HG03280 (cell line): ENCODE measurements at regions not wholly inside any gene's neighbourhood (a gene's known extent, or its start where the extent isn't known, plus 50 kb on each side); places are given as distances from the start of the nearest gene placed in this dataset.

Source experiments
- ATAC-seq: cut with Tn5 transposase; IDR thresholded peaks from one replicate; pipeline ENCODE4 v1.9.1; 2021; ENCODE audit warnings: mild to moderate bottlenecking, moderate library complexity; ENCODE audit not compliant: unreplicated experiment

DNA sequence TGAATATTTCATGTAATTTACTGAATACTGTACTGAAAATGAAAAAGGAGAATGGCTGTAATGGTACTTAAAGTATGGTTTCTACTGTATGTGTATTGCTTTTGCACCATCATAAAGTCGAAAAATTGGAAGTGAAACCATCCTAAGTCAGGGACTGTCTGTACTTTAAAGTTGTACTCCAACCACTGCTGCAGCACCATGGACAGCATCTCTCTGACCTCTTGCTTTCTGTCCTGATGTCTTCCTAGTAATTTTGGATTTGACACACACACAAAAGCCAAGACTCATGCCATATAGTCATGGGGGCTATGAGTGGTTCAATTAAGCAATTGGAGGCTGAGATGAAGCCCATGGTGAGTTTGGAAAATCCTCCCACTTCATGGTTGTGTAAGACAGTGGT is 256.3 kb upstream of the PKDCC start:
- no peak for ATAC-seq

DNA sequence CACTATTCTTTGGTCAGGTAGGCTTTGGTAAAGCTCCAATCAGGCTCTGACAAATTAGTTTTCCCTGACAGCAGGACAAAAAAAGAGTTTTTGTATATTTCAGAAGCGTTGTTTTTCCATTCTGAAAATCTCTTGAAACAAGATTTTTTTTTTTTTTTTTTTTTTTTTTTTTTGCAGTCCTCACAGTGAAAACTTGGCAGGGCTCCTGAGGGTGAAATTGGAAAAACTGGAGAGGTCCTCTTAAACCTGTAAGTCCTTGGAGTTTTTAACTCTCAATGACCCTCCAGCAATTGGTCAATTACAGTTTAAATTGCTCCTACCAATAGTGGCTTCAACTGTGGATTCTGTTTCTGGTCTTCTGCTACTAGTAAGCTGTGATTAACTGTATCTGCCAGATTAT is 244.5 kb upstream of the PKDCC start:
- no peak for ATAC-seq

DNA sequence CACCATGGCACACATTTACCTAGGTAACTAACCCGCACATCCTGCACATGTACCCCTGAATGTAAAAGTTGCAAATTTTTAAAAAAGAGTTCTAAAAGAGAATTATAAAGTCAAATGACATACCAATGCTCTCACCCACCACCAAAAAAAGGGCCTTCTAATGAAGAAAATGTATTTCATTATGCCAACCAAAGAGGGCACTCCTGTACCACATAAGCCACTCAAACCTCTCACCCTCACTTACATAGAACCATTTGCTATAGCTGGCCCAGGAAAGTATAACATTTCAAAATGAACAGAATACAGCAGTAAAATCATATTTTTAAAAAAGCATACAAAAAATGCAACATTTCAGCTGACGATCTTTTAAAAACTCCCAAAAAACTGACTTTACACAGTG is 241.5 kb upstream of the PKDCC start:
- no peak for ATAC-seq

DNA sequence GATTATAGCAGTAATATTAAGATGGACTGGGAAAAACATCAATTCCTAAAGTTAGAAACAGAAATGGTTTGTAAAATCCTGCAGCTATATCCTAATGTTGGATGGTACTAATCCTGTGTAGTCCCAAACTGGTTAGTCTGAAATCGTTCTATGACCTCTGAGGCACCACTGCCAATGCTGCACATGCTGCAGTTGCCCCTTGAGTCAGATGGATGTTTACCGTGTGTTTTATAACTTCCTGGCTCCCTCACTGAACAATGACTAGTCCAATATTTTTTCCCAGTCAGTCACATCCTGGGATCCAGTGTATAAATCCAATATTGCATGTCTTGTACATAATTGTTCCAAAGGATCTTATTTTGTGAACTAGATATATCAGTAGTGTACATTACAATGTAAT is 226.7 kb upstream of the PKDCC start:
- ATAC-seq: no peak

DNA sequence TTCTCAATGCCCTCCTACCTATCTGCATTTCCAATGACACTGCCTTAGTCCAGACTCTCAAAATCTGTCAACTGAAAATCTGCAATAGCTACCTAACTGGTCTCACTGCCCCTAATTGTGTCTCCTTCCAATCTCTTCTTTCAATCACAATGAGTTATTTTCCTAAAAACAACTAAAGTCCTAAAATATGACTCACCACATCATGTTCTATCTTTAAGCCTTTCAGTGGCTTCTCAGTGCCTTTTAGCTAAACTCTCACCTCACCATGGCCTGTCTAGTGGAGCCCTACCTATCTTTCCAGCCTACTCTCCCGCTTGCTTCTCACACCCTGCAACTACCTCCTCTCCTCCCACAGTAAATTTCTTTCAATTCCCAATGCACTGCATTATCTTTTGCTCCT is 220.9 kb upstream of the PKDCC start:
- ATAC-seq: no peak

DNA sequence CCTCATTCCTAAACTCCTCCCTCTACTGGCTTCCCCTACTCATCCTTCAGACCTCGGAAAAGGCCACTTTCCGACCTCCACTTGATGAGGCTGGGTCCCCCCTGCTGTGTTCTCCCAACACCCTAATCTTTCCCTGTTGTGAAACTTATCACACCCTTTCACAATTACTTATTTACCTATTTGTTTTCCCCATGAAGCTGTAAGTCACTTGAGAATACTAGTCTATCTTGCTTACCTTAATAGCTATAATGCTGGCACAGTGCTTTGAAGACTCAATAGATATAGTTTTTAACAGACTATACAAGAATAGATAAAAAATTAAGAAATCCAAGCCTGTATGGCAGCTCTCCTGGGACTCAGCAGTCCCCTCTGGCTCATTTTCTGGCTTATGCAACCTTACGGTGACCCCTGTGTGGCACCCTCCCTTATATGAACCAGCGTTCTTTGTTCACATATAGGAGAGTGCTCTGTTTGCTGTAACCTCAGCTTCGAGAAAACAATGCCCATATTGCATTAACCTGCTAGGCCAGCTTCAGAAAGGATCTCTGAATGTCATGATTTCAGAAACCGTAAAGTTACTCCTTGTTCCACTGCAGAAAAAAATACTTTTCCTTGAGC is 220.4 kb upstream of the PKDCC start:
- no peak for ATAC-seq

DNA sequence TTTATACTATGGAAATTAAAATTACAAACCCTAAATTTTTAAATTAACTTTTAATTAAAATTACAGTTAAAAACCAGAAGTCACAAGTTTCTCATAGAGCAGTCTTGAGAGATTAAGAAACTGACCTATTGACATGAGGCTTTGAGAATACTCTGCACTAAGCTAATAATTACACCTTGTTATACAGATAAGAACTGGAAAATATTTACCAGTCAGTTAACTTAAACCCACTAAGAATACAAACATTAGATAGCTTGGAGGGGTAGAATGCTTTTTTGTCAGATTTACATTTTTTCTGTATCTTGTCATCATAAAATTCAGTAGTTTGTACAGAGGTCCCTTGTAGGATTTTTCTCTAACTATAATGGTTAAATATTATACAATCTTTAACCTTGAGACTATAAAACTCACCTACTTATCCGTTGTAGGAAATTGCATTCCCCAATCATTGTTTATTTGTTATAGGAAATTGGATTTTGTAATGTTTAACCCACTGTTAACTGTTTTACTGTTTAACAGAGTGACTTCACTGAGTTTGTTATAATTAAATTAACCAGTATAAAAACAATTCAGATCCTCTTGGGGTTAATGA is 219.7 kb upstream of the PKDCC start:
- no peak for ATAC-seq

DNA sequence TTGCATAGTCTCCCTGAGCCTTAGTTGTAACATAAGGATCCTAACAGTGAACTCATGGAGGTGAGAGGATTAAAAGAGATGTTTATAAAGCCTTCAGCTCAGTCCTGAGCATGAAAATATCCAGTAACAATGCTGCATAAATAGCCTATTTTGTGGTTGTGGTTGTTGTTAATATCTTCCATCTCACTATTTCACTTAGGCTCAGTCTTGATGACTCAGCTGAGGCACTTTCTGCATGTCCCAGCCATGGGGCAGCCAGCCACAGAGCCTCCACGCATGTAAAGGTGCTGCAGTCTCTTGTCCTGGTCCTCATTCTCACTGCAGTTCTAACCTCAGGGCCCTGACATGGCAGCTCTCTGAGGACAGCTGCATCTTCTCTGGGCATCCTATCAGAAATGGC is 218.8 kb upstream of the PKDCC start:
- no peak for ATAC-seq

DNA sequence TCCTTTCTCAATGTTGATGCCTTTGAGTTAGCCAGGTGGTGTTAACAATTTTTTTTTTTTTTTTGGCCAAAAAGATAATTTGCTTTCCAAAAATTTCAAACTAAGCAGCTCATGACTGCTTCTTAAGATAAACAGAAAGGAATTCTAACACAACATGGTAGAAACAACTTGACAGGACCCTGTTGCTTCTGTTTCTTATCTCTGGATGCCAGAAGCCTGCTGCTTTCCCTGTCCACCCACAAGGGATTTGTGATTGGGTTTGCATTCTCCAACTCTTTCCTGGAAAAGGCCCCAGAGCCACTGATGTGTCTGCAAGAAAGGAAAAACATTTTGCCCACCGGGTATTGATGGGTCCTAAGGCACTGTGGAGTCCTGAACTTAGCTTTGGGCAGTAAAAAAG is 217.2 kb upstream of the PKDCC start:
- ATAC-seq: no peak

DNA sequence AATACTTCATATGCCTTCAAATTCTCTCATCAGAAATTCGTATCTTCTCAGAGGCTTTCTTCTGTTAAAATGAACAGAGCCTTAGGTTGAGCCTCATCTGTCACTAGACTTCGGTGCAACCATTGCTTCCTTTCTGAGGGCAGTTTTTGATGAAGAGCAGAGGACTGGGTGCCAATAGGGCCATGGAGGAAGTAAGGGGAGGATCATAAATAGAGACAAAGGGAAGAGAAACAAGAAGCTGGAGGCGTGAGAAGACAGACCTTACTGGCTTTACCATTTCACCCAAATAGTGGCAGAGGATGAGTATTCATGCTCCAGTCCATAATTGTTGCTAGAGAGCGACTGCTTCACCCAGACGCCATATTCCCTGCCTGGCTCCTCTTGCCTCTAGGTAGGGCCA is 215.6 kb upstream of the PKDCC start:
- ATAC-seq: no peak

DNA sequence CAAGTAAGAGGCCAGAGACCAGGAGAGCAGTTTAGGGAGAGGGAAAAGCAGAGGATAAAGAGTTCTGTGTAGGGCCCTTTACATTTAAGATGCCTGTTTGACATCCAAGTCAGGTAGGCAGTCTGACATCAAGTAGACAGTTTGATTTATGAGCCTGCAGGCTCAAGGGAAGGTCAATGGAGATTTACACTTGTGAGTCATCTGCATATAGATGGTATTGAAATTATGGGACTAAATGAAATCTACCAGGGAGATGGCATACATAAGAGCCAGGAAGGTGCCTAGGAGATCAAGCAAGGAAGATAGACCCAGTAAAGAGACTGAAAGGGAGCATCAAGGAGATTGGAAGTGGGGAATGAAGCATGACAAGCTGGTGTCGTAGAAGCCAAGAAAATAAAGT is 212.4 kb upstream of the PKDCC start:
- ATAC-seq: no peak

DNA sequence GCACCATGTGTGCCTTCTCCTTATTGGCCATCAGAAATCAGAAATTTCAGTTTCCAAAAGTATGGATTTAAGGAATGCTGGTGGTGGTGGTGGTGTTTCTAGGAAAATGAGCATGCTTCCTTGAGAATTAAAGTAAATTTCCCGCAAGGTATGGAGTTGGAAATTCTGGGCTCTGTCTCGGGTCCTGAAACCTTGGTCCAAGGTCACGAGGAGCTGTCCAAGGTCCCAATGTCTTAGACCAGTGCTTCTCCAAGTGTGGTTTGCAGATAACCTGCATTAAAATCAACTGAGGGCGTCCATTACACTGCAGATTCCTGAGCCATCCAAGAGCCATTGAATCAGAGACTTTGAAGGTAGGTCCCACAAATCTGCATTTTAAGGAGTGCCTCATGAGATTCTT is 210.9 kb upstream of the PKDCC start:
- ATAC-seq: no peak

DNA sequence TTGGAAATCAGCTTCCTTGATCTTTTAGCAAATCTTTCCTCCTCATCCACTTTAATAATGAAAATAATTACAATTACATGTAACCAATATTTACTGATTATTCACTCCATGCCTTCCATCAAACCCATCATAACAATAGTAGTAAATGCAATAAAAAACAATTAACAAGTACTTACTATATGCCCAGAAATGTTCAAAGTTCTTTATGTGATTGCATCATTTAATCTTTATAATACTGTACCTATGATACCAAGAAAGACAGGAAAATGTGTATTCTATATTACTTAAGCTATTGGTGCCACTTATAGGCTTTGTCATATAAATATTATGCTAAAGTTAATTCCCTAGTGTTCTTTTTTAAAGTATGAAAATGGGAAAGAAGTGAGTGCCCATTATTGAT is 210.2 kb upstream of the PKDCC start:
- no peak for ATAC-seq

DNA sequence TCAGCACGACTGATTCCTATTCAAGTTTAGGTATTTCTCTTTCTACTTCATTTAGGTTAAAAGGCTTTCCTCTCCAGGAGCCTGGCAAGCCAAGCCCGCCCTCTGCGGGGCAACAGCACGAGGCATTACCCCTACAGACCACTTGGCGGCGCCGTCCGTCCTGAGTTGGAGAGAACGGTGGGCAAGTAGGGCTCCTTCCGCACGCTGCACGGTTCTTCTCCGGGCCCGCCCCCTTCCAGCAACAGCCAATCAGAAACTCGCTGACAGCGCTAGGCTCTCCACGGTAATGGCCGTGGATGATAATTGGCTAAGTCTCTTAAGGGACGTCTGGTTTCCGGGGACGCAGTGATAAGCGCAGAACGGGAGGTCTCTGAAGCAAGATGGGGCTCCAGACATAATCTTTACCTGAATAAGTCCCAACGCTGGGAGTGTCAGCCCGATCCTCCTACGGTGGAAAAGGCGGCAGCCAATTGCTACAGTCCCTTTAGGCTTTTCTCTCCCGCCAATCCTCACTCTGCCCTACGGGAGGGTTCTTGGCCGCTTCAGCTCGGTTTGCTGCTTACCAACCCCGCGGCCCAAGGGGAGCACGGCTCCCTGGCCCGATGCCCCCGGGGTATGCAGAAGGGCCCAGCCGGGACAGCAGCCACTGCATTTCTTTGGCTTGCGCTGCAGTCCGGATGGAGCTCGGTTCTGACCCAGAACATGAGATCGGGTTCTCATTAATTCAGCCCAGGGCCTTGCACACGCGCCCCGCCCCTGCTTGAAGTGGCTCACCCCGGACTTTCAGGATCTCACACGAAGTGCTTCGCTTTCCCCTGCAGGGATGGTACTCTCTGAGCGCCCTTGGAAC is 206.9 kb upstream of the PKDCC start:
- ATAC-seq: peak; percentile 100

DNA sequence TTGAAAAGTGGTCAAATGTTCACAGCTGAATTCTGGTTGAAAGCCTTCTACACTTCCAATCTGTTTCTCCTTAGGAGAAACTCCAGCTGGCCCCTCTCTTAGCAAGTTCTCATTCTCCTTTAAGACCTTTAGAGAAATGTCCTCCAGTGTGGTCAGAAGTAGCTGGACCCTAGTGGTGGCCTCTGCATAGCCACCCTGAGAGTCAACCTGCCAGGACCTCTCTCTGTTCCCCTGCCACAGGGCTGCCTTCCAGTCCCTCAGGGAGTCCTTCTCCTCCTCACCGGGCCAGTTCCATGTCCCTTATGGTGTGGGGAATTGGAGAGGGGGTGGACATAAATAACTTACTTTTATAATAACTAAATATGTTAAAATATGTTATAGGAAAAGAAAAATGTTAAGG is 200.9 kb upstream of the PKDCC start:
- ATAC-seq: no peak

DNA sequence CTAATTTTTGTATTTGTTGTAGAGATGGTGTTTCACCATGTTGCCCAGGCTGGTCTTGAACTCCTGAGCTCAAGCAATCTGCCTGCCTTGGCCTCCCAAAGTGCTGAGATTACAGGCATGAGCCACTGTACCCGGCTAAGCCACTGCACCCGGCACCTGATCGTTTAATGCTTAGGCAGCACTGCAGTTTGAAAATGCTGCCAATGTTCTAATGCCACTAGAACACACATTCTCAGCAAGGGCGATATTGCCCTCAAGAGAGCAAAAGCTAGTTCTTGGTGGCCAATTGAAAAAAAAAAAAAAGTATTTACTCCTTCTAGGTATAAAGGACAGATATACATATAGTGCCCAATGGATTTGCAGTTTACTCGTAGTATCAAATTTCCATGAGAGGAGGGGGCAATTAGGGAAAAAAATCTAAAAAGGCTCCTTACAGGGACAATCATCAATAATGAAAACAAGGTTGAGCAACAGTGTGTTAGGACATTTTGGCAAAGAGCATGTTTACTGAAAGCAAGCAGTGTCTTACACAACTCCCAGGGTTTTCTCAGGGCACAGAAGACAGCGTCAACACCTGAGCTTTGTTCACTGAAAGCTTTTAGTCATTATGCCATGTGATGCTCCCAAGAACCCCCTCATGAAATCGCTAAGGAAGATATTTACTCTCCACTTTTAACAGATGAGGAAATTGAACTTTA is 199.9 kb upstream of the PKDCC start:
- no peak for ATAC-seq

DNA sequence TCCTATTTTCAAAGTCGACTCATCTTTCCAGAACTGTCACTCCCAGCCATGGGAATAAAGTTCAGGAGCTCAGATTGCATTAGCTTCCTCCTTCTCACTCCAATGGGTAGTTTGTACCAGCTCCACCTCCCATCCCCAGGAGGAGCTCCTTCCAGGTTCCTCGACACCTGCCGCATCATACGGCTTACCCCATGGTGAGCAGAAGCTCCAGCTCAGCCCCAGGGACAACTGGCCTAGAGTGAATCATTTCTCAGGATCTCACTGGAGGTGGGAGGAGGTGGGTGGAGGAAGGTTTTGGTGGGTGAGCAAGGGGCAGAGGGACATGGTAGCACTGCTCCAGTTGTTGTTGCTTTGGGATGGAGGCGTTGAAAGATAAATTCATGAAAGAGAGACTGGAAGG is 196.3 kb upstream of the PKDCC start:
- no peak for ATAC-seq

DNA sequence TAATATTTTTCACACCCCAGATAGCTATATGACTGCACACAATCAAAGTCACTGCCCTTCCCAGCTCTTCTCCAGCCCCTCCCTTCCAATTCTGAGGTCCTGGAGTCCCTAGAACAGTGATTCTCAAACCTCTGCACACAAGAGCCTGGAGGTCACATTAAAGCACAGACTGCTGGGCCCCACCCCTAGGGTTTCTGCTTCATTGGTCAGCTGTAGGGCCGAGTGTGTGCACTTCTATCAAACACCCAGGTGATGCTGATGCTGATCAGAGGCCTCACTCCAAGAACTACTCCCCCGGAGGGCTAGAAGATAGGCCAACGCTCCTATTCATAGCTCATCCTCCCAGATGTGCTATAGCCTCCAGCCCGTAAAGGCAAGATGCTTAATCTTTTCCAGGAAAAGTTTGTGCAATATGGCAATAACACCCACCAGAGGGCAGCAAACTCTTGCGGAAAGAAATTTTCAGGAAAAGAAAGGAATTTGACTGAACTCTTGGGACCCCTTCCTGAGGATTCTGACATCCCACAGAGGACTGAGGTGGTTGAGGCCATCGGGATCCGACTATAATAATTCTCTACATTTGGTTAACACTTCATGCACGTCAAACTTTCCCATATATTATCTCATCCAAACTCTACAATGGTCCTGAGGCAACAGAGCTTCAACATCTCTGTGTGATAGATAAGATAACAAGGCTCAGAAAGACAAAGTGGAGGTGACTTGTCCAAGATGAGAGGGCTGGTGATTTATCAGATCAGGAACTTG is 194.2 kb upstream of the PKDCC start:
- ATAC-seq: no peak

DNA sequence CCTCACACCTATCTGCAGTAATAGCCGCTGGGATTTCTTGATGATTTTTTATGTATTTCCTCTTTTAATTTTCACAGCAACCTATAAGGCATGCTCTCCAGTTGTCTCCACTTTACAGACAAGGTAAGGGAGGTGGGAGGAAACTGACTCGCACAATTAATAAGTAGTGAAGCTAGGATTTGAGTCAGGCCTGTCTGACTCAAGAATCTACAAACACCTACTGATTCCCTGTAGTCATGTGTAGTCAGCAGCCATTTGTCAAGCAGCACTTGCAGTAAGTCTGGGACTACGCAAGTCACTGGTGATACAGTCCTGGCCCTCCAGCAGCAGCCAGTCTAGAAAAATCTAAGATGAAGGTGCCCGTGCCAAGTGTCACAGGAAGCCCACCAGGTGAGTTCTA is 193.6 kb upstream of the PKDCC start:
- no peak for ATAC-seq

DNA sequence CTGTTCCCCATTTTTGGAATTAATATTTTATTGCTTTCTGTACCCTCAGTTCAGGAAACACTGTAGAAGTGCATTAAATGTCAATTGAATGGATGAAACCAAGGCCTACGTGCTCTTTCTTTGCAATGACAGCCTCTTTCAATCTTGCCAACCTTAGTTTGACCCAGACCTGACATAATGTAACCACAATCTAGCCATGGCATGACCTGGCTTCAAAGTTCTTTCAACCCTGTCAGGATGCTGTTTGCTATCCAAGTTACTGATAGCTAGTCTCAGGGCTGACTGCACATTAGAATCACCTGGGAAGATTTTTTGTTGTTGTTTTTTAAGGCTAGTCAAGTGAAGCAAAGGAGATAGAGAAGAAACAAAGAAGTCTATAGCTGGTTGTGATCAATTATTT is 190.9 kb upstream of the PKDCC start:
- no peak for ATAC-seq
